Heart right ventricle (tissue), 16 donors: ENCODE measurements at regions not wholly inside any gene's neighbourhood (a gene's known extent, or its start where the extent isn't known, plus 50 kb on each side); places are given as distances from the start of the nearest gene placed in this dataset.

Source experiments
- ATAC-seq, 8 donors: fragments of 200-7000 bp; cut with Tn5 transposase; one replicate each; pipeline ENCODE4 v1.9.1; 2020; ENCODE audit warnings: mild to moderate bottlenecking in 8 of 8, moderate library complexity in 8 of 8, moderate number of reproducible peaks in 1 of 8
- DNase-seq, 2 donors: peaks; one replicate each; pipeline ENCODE4 v3.0.0-alpha.2; 2020
- H3K27ac ChIP-seq, 10 donors: fragments of 200-600 bp; sonication (generic) in 2 of 10; one replicate each; pipeline versions ENCODE4 v1.5.0 to v1.8.0; 2020 to 2022; ENCODE audit warnings: mild to moderate bottlenecking in 3 of 10
- H3K27me3 ChIP-seq, 7 donors: fragments of 200-600 bp; one replicate each; pipeline ENCODE4 v1.8.0; 2021 to 2022; ENCODE audit warnings: mild to moderate bottlenecking in 2 of 7
- H3K36me3 ChIP-seq, 9 donors: fragments of 200-600 bp; sonication (generic) in 1 of 9; one replicate each; pipeline versions ENCODE4 v1.5.0 to v1.8.0; 2020 to 2022; ENCODE audit warnings: mild to moderate bottlenecking in 2 of 9
- H3K4me1 ChIP-seq, 9 donors: fragments of 200-600 bp; sonication (generic) in 1 of 9; one replicate each; pipeline versions ENCODE4 v1.5.0 to v1.8.0; 2020 to 2022; ENCODE audit warnings: mild to moderate bottlenecking in 4 of 9
- H3K4me3 ChIP-seq, 10 donors: fragments of 200-600 bp; sonication (generic) in 2 of 10; one replicate each; pipeline versions ENCODE4 v1.5.0 to v1.8.0; 2020 to 2022; ENCODE audit warnings: mild to moderate bottlenecking in 7 of 10, moderate library complexity in 2 of 10
- H3K9me3 ChIP-seq, 11 donors: fragments of 200-600 bp in 10 of 11; sonication (generic) in 2 of 11; one replicate each; pipeline versions ENCODE4 v1.5.0 to v1.8.0; 2013 to 2022; ENCODE audit warnings: mild to moderate bottlenecking in 2 of 11, control low read depth in 1 of 11, moderate library complexity in 1 of 11
- WGBS, 2 donors: extraction: QIAGEN DNeasy Blood & Tissue Kit; methylation state at CpG; one replicate each; pipeline ENCODE4 v1.1.7; 2013; ENCODE audit warnings: inconsistent platforms in 1 of 2; 5-methylcytosine and 5-hydroxymethylcytosine counted together
- intact Hi-C, 10 donors: fragments of 100-400 bp; cut with DNase I; formaldehyde crosslinking; loops; one replicate each; pipeline versions ENCODE4 v1.11.1 to v1.14.2; 2022
- TF ChIP-seq, protein P1 (sequence below), 9 donors: fragments of 200-600 bp; sonication (generic) in 2 of 9; IDR thresholded peaks; one replicate each; pipeline versions ENCODE4 v1.5.0 to v1.8.0; 2021 to 2022; ENCODE audit warnings: antibody characterized with exemption in 9 of 9, mild to moderate bottlenecking in 5 of 9, moderate library complexity in 1 of 9
- donor health status: Arrhythmogenic right ventricular cardiomyopathy.
- donor health status: ischemic (EF 13 %, LVEDD 7.1; RV severe dilation, severe dysfunction).
- donor health status: healthy with polysubstance abuse.
- donor health status: DM: no; HTN: yes; CAD: no.
- donor health status: DM: no; HTN: no; CAD: no.
- donor health status: ischemic (EF 25% LVEDD 6.9; RV normal size, moderate dysfunction).
- donor health status: ischemic (EF 25% LVEDD 5.7; RV mildly dilated, moderate dysfunction).
- donor health status: healthy.
- donor health status: DM: yes; HTN: yes; CAD: no.
- donor health status: Ischemic cardiomyopathy.
- donor health status: ischemic (EF 35%, LVEDD 5.7; RV mildly dilated, moderate dysfunction).
- donor health status: nonischemic (EF 11% LVEDD 7.7; RV severe dilation, severe dysfunction).
- donor health status: DM: yes; HTN: yes; CAD: no.
- donor health status: PGD.
- donor health status: ischemic (EF 29% LVEDD 5.4; RV normal size, mild dysfunction).
- donor health status: nonischemic (EF 23%, LVEDD 6.1; RV moderate dilation, normal function).

DNA sequence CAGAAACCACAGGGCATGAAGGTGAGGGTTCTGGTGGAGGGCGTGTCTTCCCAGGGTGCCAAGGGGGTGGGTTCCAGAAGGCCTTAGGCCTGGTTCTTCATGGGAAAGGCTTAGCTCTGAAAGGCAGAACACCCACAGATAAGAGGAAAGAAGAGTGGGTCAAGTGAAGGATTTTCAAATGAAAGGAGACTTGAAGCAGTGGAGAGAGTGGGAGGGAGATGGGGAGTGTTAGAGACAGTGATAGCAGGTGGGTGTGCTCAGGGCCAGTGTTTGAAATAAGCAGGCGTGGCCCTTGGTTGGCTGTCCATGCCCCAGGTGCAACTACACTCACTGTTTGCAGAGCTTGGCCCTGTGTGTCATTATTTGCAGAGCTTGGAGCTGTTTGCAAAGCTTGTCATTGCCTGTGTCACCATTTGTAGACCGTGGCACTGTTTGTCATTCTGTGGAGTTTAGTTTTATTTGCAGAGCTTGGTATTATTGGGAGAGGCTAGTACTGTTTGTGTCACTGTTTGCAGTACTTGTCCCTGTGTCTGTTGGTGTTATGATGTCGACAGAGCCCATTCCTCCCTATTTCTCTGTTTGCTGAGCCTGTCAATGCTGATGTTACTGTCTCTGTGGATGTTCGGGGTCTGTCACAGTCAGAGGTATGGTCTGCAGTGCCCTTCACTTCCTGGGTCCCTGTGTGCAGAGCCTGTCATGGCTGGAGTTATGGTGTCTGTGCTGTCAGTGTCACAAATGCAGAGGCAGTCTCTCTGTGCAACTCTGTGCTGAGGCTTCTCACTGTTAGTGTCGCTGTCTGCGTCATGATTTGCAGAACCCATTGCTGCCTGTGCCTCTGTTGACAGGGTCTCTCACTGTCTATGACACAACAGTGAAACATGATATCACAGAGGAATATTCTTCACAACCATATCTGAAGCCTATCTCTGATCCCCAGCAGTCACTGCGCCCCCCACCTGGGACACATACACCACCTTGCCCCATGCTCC, 127.7 kb upstream of the LRFN2 start:
- no peak for DNase-seq
- no peak overlapping the region for H3K4me3 ChIP-seq
- 92 to 93% methylated on average over 8 of the region's 8 CpGs for WGBS, 2 donors
- no peak overlapping the region for H3K27ac ChIP-seq
- intact Hi-C loops = no loop called here
- TF ChIP-seq, protein P1, sequence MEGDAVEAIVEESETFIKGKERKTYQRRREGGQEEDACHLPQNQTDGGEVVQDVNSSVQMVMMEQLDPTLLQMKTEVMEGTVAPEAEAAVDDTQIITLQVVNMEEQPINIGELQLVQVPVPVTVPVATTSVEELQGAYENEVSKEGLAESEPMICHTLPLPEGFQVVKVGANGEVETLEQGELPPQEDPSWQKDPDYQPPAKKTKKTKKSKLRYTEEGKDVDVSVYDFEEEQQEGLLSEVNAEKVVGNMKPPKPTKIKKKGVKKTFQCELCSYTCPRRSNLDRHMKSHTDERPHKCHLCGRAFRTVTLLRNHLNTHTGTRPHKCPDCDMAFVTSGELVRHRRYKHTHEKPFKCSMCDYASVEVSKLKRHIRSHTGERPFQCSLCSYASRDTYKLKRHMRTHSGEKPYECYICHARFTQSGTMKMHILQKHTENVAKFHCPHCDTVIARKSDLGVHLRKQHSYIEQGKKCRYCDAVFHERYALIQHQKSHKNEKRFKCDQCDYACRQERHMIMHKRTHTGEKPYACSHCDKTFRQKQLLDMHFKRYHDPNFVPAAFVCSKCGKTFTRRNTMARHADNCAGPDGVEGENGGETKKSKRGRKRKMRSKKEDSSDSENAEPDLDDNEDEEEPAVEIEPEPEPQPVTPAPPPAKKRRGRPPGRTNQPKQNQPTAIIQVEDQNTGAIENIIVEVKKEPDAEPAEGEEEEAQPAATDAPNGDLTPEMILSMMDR (IDR thresholded peaks at IDR 0.05) = no peak
- H3K4me1 ChIP-seq = peaks cover 0 to 9% (median 1%) of the 10 kb centered on the region in 9 donors
- H3K36me3 ChIP-seq = no peaks in the 10 kb centered on the region
- peaks cover 0 to 4% (median 0%) of the 10 kb centered on the region in 11 donors for H3K9me3 ChIP-seq
- no peak for ATAC-seq
- H3K27me3 ChIP-seq = peaks cover 0 to 9% (median 0%) of the 10 kb centered on the region in 7 donors

DNA sequence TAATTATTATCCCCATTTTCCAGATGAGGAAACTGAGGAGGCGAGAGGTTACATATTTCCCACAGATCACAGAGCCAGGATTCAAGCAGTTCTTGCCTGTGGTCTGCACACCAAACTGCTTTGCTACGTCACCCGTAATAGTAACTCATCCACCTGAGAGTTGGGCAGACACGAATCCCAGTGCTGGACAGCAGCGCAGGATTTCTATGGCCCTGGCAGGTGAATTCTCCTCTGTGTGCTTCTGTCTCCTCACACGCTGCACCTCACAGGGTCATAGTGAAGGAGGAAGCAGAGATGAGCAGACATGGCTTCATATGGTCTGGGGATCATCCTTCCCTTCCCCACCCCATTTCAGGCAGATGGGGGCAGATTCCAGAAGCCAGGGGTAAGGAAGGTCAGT, 127.0 kb upstream of the LRFN2 start:
- DNase-seq = no peak
- H3K4me1 ChIP-seq = peaks cover 0 to 2% (median 0%) of the 10 kb centered on the region in 9 donors
- TF ChIP-seq, protein P1 (IDR thresholded peaks at IDR 0.05) = no peak
- H3K27me3 ChIP-seq = peaks cover 0 to 11% (median 0%) of the 10 kb centered on the region in 7 donors
- intact Hi-C loops = no loop called here
- peaks cover 0 to 4% (median 0%) of the 10 kb centered on the region in 11 donors for H3K9me3 ChIP-seq
- no peak for ATAC-seq
- H3K36me3 ChIP-seq = no peaks in the 10 kb centered on the region
- WGBS, 2 donors = 91 to 98% methylated on average over 6 of the region's 6 CpGs
- no peak overlapping the region for H3K4me3 ChIP-seq
- no peak overlapping the region for H3K27ac ChIP-seq

- Histone ChIP-seq H3K4me1 (no peaks in the 10 kb centered on the region), H3K9me3 (peaks cover 0 to 4% (median 0%) of the 10 kb centered on the region in 11 donors), H3K36me3 (no peaks in the 10 kb centered on the region), H3K27ac (no peak overlapping the region), H3K4me3 (no peak overlapping the region), H3K27me3 (peaks cover 0 to 11% (median 0%) of the 10 kb centered on the region in 7 donors)
- DNase-seq (no peak), ATAC-seq (no peak)
- intact Hi-C loops = no loop called here
- 60 to 62% methylated on average over 10 of the region's 10 CpGs for WGBS, 2 donors
- TF ChIP-seq, protein P1 (IDR thresholded peaks at IDR 0.05) = peak in 1 of 9 donors; percentile 13
Measured at GRCh38 chr6:40713002-40713719, 126.0 kb upstream of the LRFN2 start.

GRCh38 chr6:40710626-40711330, 123.6 kb upstream of the LRFN2 start:
- WGBS, 2 donors = 40 to 46% methylated on average over 5 of the region's 5 CpGs
- H3K27ac ChIP-seq = no peak overlapping the region
- ATAC-seq (peak in 5 of 8 donors; percentile 17 to 56 (median 50)), DNase-seq (peak in 1 of 2 donors; percentile 12)
- TF ChIP-seq, protein P1 (IDR thresholded peaks at IDR 0.05) = no peak
- no peak overlapping the region for H3K4me3 ChIP-seq
- no peaks in the 10 kb centered on the region for H3K4me1 ChIP-seq
- intact Hi-C loops = no loop called here
- no peaks in the 10 kb centered on the region for H3K36me3 ChIP-seq
- H3K9me3 ChIP-seq = no peaks in the 10 kb centered on the region
- H3K27me3 ChIP-seq = peaks cover 0 to 18% (median 0%) of the 10 kb centered on the region in 7 donors
